ENCODE measurements at regions not wholly inside any gene's neighbourhood (a gene's known extent, or its start where the extent isn't known, plus 50 kb on each side); places are given as distances from the start of the nearest gene placed in this dataset.

GRCh38 chr6:164469276-164469949 is 840.0 kb downstream of the C6orf118 start:
- no peak for DNase-seq (ENCODE audit: low read depth)

- no peak for DNase-seq (ENCODE audit: low read depth)
These were observed 853.6 kb downstream of the C6orf118 start for GRCh38 chr6:164455835-164456234.

- DNase-seq (ENCODE audit: low read depth) = no peak
These were observed 855.6 kb downstream of the C6orf118 start for GRCh38 chr6:164453835-164454234.

- DNase-seq (ENCODE audit: low read depth) = no peak
These were observed 866.8 kb downstream of the C6orf118 start for GRCh38 chr6:164442572-164442971.

GRCh38 chr6:164439331-164439730 is 870.1 kb downstream of the C6orf118 start:
- DNase-seq (ENCODE audit: low read depth) = no peak

- DNase-seq (ENCODE audit: low read depth) = no peak
These were observed 872.4 kb downstream of the C6orf118 start for GRCh38 chr6:164436976-164437375.

- DNase-seq (ENCODE audit: low read depth) = no peak
These were observed 881.5 kb downstream of the C6orf118 start for GRCh38 chr6:164427728-164428402.

GRCh38 chr6:164424489-164424888 is 884.9 kb downstream of the C6orf118 start:
- no peak for DNase-seq (ENCODE audit: low read depth)

GRCh38 chr6:164419099-164419498 is 890.3 kb downstream of the C6orf118 start:
- DNase-seq (ENCODE audit: low read depth) = no peak

GRCh38 chr6:164418262-164418588 is 891.2 kb downstream of the C6orf118 start:
- DNase-seq (ENCODE audit: low read depth) = no peak

GRCh38 chr6:164417537-164418261 is 891.7 kb downstream of the C6orf118 start:
- no peak for DNase-seq (ENCODE audit: low read depth)

- no peak for DNase-seq (ENCODE audit: low read depth)
These were observed 893.4 kb downstream of the C6orf118 start for GRCh38 chr6:164415832-164416563.

GRCh38 chr6:164414695-164415094 is 894.7 kb downstream of the C6orf118 start:
- no peak for DNase-seq (ENCODE audit: low read depth)

- DNase-seq (ENCODE audit: low read depth) = no peak
These were observed 896.8 kb downstream of the C6orf118 start for GRCh38 chr6:164412566-164412965.

- no peak for DNase-seq (ENCODE audit: low read depth)
These were observed 899.4 kb downstream of the C6orf118 start for GRCh38 chr6:164410017-164410416.

- no peak for DNase-seq (ENCODE audit: low read depth)
These were observed 899.9 kb downstream of the C6orf118 start for GRCh38 chr6:164409309-164410009.

GRCh38 chr6:164408868-164409267 is 900.5 kb downstream of the C6orf118 start:
- DNase-seq (ENCODE audit: low read depth) = no peak

- no peak for DNase-seq (ENCODE audit: low read depth)
These were observed 904.5 kb downstream of the C6orf118 start for GRCh38 chr6:164404812-164405488.

GRCh38 chr6:164401871-164402270 is 907.5 kb downstream of the C6orf118 start:
- no peak for DNase-seq (ENCODE audit: low read depth)

GRCh38 chr6:164398647-164399046 is 910.8 kb downstream of the C6orf118 start:
- DNase-seq (ENCODE audit: low read depth) = no peak

Measured in renal cortical epithelial cell (primary cell).